GM23338 (cell line): ENCODE measurements at regions not wholly inside any gene's neighbourhood (a gene's known extent, or its start where the extent isn't known, plus 50 kb on each side); places are given as distances from the start of the nearest gene placed in this dataset.

ENCODE experiments used
- CREB1 ChIP-seq: fragments of 250-450 bp; sonication (Bioruptor Pico); IDR thresholded peaks from 2 replicates; pipeline ENCODE4 v1.5.0; 2020; ENCODE audit warnings: low read depth, mild to moderate bottlenecking, moderate library complexity
- ETS1 ChIP-seq: IDR thresholded peaks from 2 replicates; pipeline ENCODE4 v1.6.1; 2016; ENCODE audit warnings: antibody characterized with exemption
- EZH2 ChIP-seq: fragments of 200-600 bp; sonication (generic); IDR thresholded peaks from one replicate; pipeline ENCODE4 v1.8.0; 2017; ENCODE audit warnings: antibody characterized with exemption, mild to moderate bottlenecking, low read depth; ENCODE audit not compliant: unreplicated experiment
- EZH2phosphoT487 ChIP-seq: fragments of 200-600 bp; sonication (generic); IDR thresholded peaks from one replicate; pipeline ENCODE4 v1.8.1; 2018; ENCODE audit warnings: antibody characterized with exemption; ENCODE audit not compliant: unreplicated experiment
- JUNB ChIP-seq: IDR thresholded peaks from one replicate; pipeline ENCODE4 v1.6.1; 2016; ENCODE audit warnings: antibody characterized with exemption; ENCODE audit not compliant: unreplicated experiment
- NANOG ChIP-seq: IDR thresholded peaks from 2 replicates; pipeline ENCODE4 v1.6.1; 2016; ENCODE audit warnings: antibody characterized with exemption, borderline replicate concordance
- POLR2AphosphoS5 ChIP-seq: IDR thresholded peaks from 2 replicates; pipeline ENCODE4 v1.6.1; 2016; ENCODE audit warnings: antibody characterized with exemption, low read depth
- REST ChIP-seq: IDR thresholded peaks from one replicate; pipeline ENCODE4 v1.6.1; 2018; ENCODE audit warnings: antibody characterized with exemption; ENCODE audit not compliant: unreplicated experiment
- STAT1 ChIP-seq: IDR thresholded peaks from one replicate; pipeline ENCODE4 v1.6.1; 2016; ENCODE audit warnings: antibody characterized with exemption; ENCODE audit not compliant: unreplicated experiment
- ZNF114 ChIP-seq: fragments of 250-450 bp; sonication (Bioruptor Pico); IDR thresholded peaks from 2 replicates; pipeline ENCODE4 v1.5.0; 2020; ENCODE audit warnings: mild to moderate bottlenecking, moderate library complexity
- ZNF331 ChIP-seq: fragments of 250-450 bp; sonication (Bioruptor Pico); IDR thresholded peaks from 2 replicates; pipeline ENCODE4 v1.5.0; 2020; ENCODE audit warnings: low read depth, mild to moderate bottlenecking, moderate library complexity
- ZNF462 ChIP-seq: fragments of 250-450 bp; sonication (Bioruptor Pico); IDR thresholded peaks from 2 replicates; pipeline ENCODE4 v1.5.0; 2020; ENCODE audit warnings: mild to moderate bottlenecking, moderate library complexity
- TF ChIP-seq, protein P1 (sequence below), 2 experiments: fragments of 200-600 bp in 1 of 2; sonication (generic) in 1 of 2; conservative IDR thresholded peaks; 2 replicates each; pipeline versions ENCODE4 v1.5.1 to v1.6.1; 2016 to 2017; ENCODE audit warnings: antibody characterized with exemption in 2 of 2, low read depth in 2 of 2, mild to moderate bottlenecking in 2 of 2, moderate library complexity in 1 of 2

GRCh38 chr7:153406486-153406872 lies 645.7 kb upstream of the DPP6 start:
- TF ChIP-seq, protein P1, sequence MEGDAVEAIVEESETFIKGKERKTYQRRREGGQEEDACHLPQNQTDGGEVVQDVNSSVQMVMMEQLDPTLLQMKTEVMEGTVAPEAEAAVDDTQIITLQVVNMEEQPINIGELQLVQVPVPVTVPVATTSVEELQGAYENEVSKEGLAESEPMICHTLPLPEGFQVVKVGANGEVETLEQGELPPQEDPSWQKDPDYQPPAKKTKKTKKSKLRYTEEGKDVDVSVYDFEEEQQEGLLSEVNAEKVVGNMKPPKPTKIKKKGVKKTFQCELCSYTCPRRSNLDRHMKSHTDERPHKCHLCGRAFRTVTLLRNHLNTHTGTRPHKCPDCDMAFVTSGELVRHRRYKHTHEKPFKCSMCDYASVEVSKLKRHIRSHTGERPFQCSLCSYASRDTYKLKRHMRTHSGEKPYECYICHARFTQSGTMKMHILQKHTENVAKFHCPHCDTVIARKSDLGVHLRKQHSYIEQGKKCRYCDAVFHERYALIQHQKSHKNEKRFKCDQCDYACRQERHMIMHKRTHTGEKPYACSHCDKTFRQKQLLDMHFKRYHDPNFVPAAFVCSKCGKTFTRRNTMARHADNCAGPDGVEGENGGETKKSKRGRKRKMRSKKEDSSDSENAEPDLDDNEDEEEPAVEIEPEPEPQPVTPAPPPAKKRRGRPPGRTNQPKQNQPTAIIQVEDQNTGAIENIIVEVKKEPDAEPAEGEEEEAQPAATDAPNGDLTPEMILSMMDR (conservative IDR thresholded peaks at IDR 0.05; ENCODE audit: low read depth in 2 of 2), result no peak
- TF ChIP-seq EZH2 (no peak), POLR2AphosphoS5 (no peak), EZH2phosphoT487 (no peak), ETS1 (no peak), JUNB (no peak), CREB1 (no peak), REST (no peak), STAT1 (no peak), ZNF114 (CRISPR knock-in tag) (no peak), ZNF462 (CRISPR knock-in tag) (no peak), ZNF331 (CRISPR knock-in tag) (no peak), NANOG (no peak)
